Mesenchymal stem cell (in vitro differentiated cells and primary cell): ENCODE measurements at regions not wholly inside any gene's neighbourhood (a gene's known extent, or its start where the extent isn't known, plus 50 kb on each side); places are given as distances from the start of the nearest gene placed in this dataset.

Experiments
- DNase-seq: peaks from one replicate; pipeline ENCODE4 v3.0.0-alpha.2; 2013
- H2AFZ ChIP-seq: one replicate; pipeline ENCODE4 v1.6.1; 2013; ENCODE audit warnings: low read depth, mild to moderate bottlenecking, control low read depth, inconsistent platforms, low read length, moderate library complexity
- H2AK5ac ChIP-seq: 2 replicates; pipeline ENCODE4 v1.6.1; 2013; ENCODE audit warnings: low read length, moderate library complexity, mild to moderate bottlenecking, inconsistent platforms; ENCODE audit not compliant: severe bottlenecking
- H2BK120ac ChIP-seq: one replicate; pipeline ENCODE4 v1.6.1; 2013; ENCODE audit warnings: low read depth, mild to moderate bottlenecking, inconsistent platforms, low read length, moderate library complexity
- H2BK12ac ChIP-seq, 2 experiments: one replicate each; pipeline ENCODE4 v1.6.1; 2013; ENCODE audit warnings: inconsistent platforms in 2 of 2, low read length in 2 of 2, mild to moderate bottlenecking in 2 of 2, moderate library complexity in 2 of 2, control low read depth in 1 of 2
- H2BK15ac ChIP-seq: one replicate; pipeline ENCODE4 v1.6.1; 2013; ENCODE audit warnings: mild to moderate bottlenecking, low read depth, inconsistent platforms; ENCODE audit not compliant: poor library complexity, severe bottlenecking
- H2BK5ac ChIP-seq: 2 replicates; pipeline ENCODE4 v1.6.1; 2013; ENCODE audit warnings: low read depth, mild to moderate bottlenecking, low read length, control low read depth, inconsistent platforms; ENCODE audit not compliant: poor library complexity, severe bottlenecking
- H3K14ac ChIP-seq, 2 experiments: one replicate each; pipeline ENCODE4 v1.6.1; 2013; ENCODE audit warnings: inconsistent platforms in 2 of 2, low read length in 2 of 2, control low read depth in 1 of 2, mild to moderate bottlenecking in 1 of 2, moderate library complexity in 1 of 2
- H3K18ac ChIP-seq, 2 experiments: one replicate each; pipeline ENCODE4 v1.6.1; 2013; ENCODE audit warnings: inconsistent platforms in 2 of 2, low read length in 2 of 2, control low read depth in 1 of 2, low read depth in 1 of 2, mild to moderate bottlenecking in 1 of 2
- H3K23ac ChIP-seq, 2 experiments: one replicate each; pipeline ENCODE4 v1.6.1; 2013; ENCODE audit warnings: inconsistent platforms in 2 of 2, low read length in 2 of 2, mild to moderate bottlenecking in 2 of 2, moderate library complexity in 2 of 2, control low read depth in 1 of 2
- H3K27ac ChIP-seq: 2 replicates; pipeline ENCODE4 v1.5.1; 2013; ENCODE audit warnings: mild to moderate bottlenecking, moderate library complexity, low read length, control low read depth, inconsistent platforms; ENCODE audit not compliant: poor library complexity, severe bottlenecking
- H3K27me3 ChIP-seq, 2 experiments: 2 replicates each; pipeline versions ENCODE4 v1.6.1 to v1.7.0; 2013; ENCODE audit warnings: low read length in 2 of 2, mild to moderate bottlenecking in 2 of 2, moderate library complexity in 2 of 2, control low read depth in 1 of 2, inconsistent platforms in 1 of 2; ENCODE audit not compliant: control insufficient read depth in 1 of 2, insufficient read depth in 1 of 2
- H3K36me3 ChIP-seq, 2 experiments: 2 replicates each; pipeline versions ENCODE4 v1.6.1 to v1.7.0; 2013; ENCODE audit warnings: low read length in 2 of 2, control low read depth in 1 of 2, inconsistent platforms in 1 of 2, low read depth in 1 of 2, mild to moderate bottlenecking in 1 of 2; ENCODE audit not compliant: insufficient read depth in 2 of 2, control insufficient read depth in 1 of 2
- H3K4ac ChIP-seq, 2 experiments: one replicate each; pipeline ENCODE4 v1.6.1; 2013; ENCODE audit warnings: inconsistent platforms in 2 of 2, low read length in 2 of 2, mild to moderate bottlenecking in 2 of 2, moderate library complexity in 2 of 2, control low read depth in 1 of 2, low read depth in 1 of 2
- H3K4me1 ChIP-seq: 2 replicates; pipeline ENCODE4 v1.6.1; 2013; ENCODE audit warnings: low read depth, low read length, control low read depth; ENCODE audit not compliant: control insufficient read depth, insufficient read depth
- H3K4me2 ChIP-seq: 2 replicates; pipeline ENCODE4 v1.6.1; 2013; ENCODE audit warnings: low read length, mild to moderate bottlenecking, inconsistent platforms; ENCODE audit not compliant: poor library complexity, severe bottlenecking
- H3K4me3 ChIP-seq, 2 experiments: 2 replicates each; pipeline versions ENCODE4 v1.5.1 to v1.7.0; 2013; ENCODE audit warnings: low read length in 2 of 2, mild to moderate bottlenecking in 2 of 2, control low read depth in 1 of 2, low read depth in 1 of 2; ENCODE audit not compliant: insufficient read depth in 1 of 2
- H3K79me1 ChIP-seq: replicated peaks from 2 replicates; pipeline ENCODE4 v1.6.1; 2013; ENCODE audit warnings: mild to moderate bottlenecking, control low read depth, low read length, inconsistent platforms; ENCODE audit not compliant: poor library complexity, severe bottlenecking
- H3K9ac ChIP-seq: 2 replicates; pipeline ENCODE4 v1.7.0; 2013; ENCODE audit warnings: mild to moderate bottlenecking, low read length, moderate library complexity
- H3K9me3 ChIP-seq: 2 replicates; pipeline ENCODE4 v1.7.0; 2013; ENCODE audit warnings: mild to moderate bottlenecking, low read length; ENCODE audit not compliant: control insufficient read depth
- H4K8ac ChIP-seq: one replicate; pipeline ENCODE4 v1.6.1; 2013; ENCODE audit warnings: inconsistent platforms, mild to moderate bottlenecking, low read length, moderate library complexity
- H4K91ac ChIP-seq: one replicate; pipeline ENCODE4 v1.6.1; 2013; ENCODE audit warnings: mild to moderate bottlenecking, low read length, inconsistent platforms
- WGBS: methylation state at CpG from one replicate; pipeline ENCODE4 v1.1.7; 2013; ENCODE audit warnings: mixed read lengths; 5-methylcytosine and 5-hydroxymethylcytosine counted together

DNA sequence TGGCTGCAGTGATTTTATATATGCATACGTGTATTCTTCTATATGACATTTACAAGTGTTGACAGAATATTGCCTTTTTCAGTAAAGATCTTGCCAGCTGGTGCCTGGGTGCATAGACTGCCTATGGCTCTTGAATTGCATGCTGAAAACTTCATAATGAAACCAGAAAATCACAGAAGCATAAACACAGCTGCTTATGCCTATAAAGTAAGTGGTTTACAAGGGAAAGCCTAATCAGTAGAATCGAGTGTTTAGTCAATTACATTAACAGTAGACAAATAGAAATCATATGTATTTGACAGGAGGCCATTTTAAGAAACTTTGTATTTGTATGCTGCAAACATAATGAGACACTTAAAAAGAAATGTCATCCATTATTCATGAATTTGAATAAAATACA lies 82.5 kb downstream of the TMEM168 start:
- H2BK15ac ChIP-seq = no peak overlapping the region
- no peak overlapping the region for H2AK5ac ChIP-seq
- no peak overlapping the region for H3K4me2 ChIP-seq
- no peaks in the 10 kb centered on the region for H3K27me3 ChIP-seq
- no peaks in the 10 kb centered on the region for H3K9me3 ChIP-seq
- H3K36me3 ChIP-seq = no peaks in the 10 kb centered on the region
- no peak overlapping the region for H2BK12ac ChIP-seq
- no peaks in the 10 kb centered on the region for H3K79me1 ChIP-seq
- H3K4ac ChIP-seq = no peak overlapping the region
- no peak overlapping the region for H2BK120ac ChIP-seq
- H3K14ac ChIP-seq = no peak overlapping the region
- no peak overlapping the region for H2BK5ac ChIP-seq
- DNase-seq = no peak
- H3K18ac ChIP-seq = no peak overlapping the region
- WGBS = 86% methylated on average over 1 of the region's 2 CpGs
- no peak overlapping the region for H3K4me3 ChIP-seq
- H2AFZ ChIP-seq = no peak overlapping the region
- H4K91ac ChIP-seq = no peak overlapping the region
- H3K23ac ChIP-seq = no peak overlapping the region
- no peak overlapping the region for H3K27ac ChIP-seq
- no peak overlapping the region for H4K8ac ChIP-seq
- H3K9ac ChIP-seq = no peak overlapping the region
- no peaks in the 10 kb centered on the region for H3K4me1 ChIP-seq

DNA sequence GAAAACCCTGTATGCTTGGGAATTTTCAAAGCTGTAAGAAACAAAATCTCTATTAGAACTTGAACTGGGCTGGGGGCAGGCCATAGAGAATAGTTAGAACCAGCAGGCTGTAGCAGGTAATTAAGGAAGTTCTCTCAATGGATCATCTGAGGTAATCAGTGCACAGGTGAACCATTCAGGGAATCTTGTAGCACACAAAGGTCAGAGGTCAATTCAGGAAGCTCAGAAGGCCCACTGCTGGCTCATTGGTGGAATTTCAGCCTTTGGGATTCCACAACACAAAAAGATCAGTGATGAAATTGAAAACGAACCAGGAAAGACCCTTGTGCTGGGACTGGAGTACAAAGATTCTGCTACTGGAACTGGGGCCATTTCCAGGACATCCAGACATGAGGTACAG lies 82.0 kb downstream of the TMEM168 start:
- Histone ChIP-seq H3K4me2 (no peak overlapping the region), H2BK12ac (no peak overlapping the region), H4K8ac (no peak overlapping the region), H2BK5ac (no peak overlapping the region), H4K91ac (no peak overlapping the region), H2BK120ac (no peak overlapping the region), H3K27me3 (no peaks in the 10 kb centered on the region), H3K9me3 (no peaks in the 10 kb centered on the region), H3K36me3 (no peaks in the 10 kb centered on the region), H3K4me3 (no peak overlapping the region), H3K14ac (no peak overlapping the region), H3K18ac (no peak overlapping the region), H3K4me1 (no peaks in the 10 kb centered on the region), H2AFZ (no peak overlapping the region), H2AK5ac (no peak overlapping the region), H2BK15ac (no peak overlapping the region), H3K4ac (no peak overlapping the region), H3K79me1 (no peaks in the 10 kb centered on the region), H3K23ac (no peak overlapping the region), H3K27ac (no peak overlapping the region), H3K9ac (no peak overlapping the region)
- no peak for DNase-seq
- 63% methylated on average over 1 of the region's 1 CpG for WGBS
